ENCODE measurements at regions not wholly inside any gene's neighbourhood (a gene's known extent, or its start where the extent isn't known, plus 50 kb on each side); places are given as distances from the start of the nearest gene placed in this dataset.
"Not testable (repeated sequence)": the region's sequence is repeated elsewhere in the genome, so short reads cannot be mapped to it uniquely, and the experiment has no call there.

DNA sequence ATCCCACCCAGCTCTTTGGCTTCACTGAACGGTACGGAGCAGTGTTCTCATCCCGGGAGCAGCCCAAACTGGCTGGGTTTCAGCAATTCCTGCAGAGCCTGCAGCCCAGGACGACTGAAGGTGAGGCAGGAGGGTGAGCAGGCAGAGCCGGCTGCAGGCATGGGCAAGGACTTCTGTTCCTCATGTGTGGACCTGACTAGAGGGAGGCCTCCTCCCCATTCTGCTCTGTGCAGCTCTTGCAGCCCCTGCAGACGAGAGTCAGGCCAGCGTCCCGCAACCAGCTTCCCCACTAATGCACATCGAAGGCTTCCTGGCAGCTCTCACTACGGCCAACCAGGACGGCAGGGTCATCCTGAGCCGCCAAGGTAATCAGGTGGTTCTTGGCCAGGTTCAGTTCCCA, 97.8 kb upstream of the PZP start:
- TF ChIP-seq POLR2A, POLR2AphosphoS5 (IDR thresholded peaks at IDR 0.05): not testable (repeated sequence)
- TF ChIP-seq, protein P1, sequence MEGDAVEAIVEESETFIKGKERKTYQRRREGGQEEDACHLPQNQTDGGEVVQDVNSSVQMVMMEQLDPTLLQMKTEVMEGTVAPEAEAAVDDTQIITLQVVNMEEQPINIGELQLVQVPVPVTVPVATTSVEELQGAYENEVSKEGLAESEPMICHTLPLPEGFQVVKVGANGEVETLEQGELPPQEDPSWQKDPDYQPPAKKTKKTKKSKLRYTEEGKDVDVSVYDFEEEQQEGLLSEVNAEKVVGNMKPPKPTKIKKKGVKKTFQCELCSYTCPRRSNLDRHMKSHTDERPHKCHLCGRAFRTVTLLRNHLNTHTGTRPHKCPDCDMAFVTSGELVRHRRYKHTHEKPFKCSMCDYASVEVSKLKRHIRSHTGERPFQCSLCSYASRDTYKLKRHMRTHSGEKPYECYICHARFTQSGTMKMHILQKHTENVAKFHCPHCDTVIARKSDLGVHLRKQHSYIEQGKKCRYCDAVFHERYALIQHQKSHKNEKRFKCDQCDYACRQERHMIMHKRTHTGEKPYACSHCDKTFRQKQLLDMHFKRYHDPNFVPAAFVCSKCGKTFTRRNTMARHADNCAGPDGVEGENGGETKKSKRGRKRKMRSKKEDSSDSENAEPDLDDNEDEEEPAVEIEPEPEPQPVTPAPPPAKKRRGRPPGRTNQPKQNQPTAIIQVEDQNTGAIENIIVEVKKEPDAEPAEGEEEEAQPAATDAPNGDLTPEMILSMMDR (IDR thresholded peaks at IDR 0.05): not testable (repeated sequence)
